ENCODE measurements at regions not wholly inside any gene's neighbourhood (a gene's known extent, or its start where the extent isn't known, plus 50 kb on each side); places are given as distances from the start of the nearest gene placed in this dataset.

- Histone ChIP-seq H3K4me1 (no peaks in the 10 kb centered on the region), H3K36me3 (no peaks in the 10 kb centered on the region), H3K27ac (replicated peaks in 1 of 4) (no peak overlapping the region), H3K27me3 (peaks cover 0 to 44% (median 0%) of the 10 kb centered on the region in 4 donors), H3K4me3 (no peak overlapping the region), H3K9me3 (peaks cover 0 to 29% (median 24%) of the 10 kb centered on the region in 4 donors)
- intact Hi-C loops (cut with DNase I): no loop called here
- TF ChIP-seq EP300 (IDR thresholded peaks at IDR 0.05): no peak
- TF ChIP-seq POLR2AphosphoS5 (IDR thresholded peaks at IDR 0.05): no peak
- TF ChIP-seq CTCF (IDR thresholded peaks at IDR 0.05): no peak
- no peak for TF ChIP-seq POLR2A (IDR thresholded peaks at IDR 0.05; ENCODE audit: low read depth)
- DNase-seq (ENCODE audit: extremely low spot score): no peak
- WGBS: 41% methylated on average over 5 of the region's 5 CpGs
Observed at GRCh38 chr12:113659416-113659815, 187.7 kb upstream of the LHX5 start.

GRCh38 chr12:113659015-113659414, 187.3 kb upstream of the LHX5 start:
- Histone ChIP-seq H3K4me1 (no peaks in the 10 kb centered on the region), H3K9me3 (peaks cover 0 to 29% (median 26%) of the 10 kb centered on the region in 4 donors), H3K4me3 (no peak overlapping the region), H3K27me3 (peaks cover 0 to 47% (median 0%) of the 10 kb centered on the region in 4 donors), H3K27ac (replicated peaks in 1 of 4) (no peak overlapping the region), H3K36me3 (no peaks in the 10 kb centered on the region)
- intact Hi-C loops (cut with DNase I): no loop called here
- no peak for DNase-seq (ENCODE audit: extremely low spot score)
- WGBS: 86% methylated on average over 6 of the region's 6 CpGs
- no peak for TF ChIP-seq EP300 (IDR thresholded peaks at IDR 0.05)

- H3K27ac ChIP-seq (replicated peaks in 1 of 4): no peak overlapping the region
- H3K4me1 ChIP-seq: no peaks in the 10 kb centered on the region
- intact Hi-C loops (cut with DNase I): no loop called here
- H3K4me3 ChIP-seq: no peak overlapping the region
- no peak for TF ChIP-seq CTCF (IDR thresholded peaks at IDR 0.05)
- TF ChIP-seq POLR2A (IDR thresholded peaks at IDR 0.05; ENCODE audit: low read depth): no peak
- no peak for TF ChIP-seq EP300 (IDR thresholded peaks at IDR 0.05)
- no peak for TF ChIP-seq POLR2AphosphoS5 (IDR thresholded peaks at IDR 0.05)
- H3K27me3 ChIP-seq: peaks cover 0 to 47% (median 0%) of the 10 kb centered on the region in 4 donors
- peaks cover 0 to 35% (median 34%) of the 10 kb centered on the region in 4 donors for H3K9me3 ChIP-seq
- whole genome bisulfite sequencing: 30% methylated on average over 1 of the region's 1 CpG
- no peaks in the 10 kb centered on the region for H3K36me3 ChIP-seq
- DNase-seq (ENCODE audit: extremely low spot score): no peak
Observed at GRCh38 chr12:113658006-113658655, 186.5 kb upstream of the LHX5 start.

- Histone ChIP-seq H3K27ac (replicated peaks in 1 of 4) (no peak overlapping the region), H3K9me3 (peaks cover 0 to 39% (median 35%) of the 10 kb centered on the region in 4 donors), H3K4me3 (no peak overlapping the region), H3K4me1 (no peaks in the 10 kb centered on the region), H3K36me3 (no peaks in the 10 kb centered on the region), H3K27me3 (peaks cover 0 to 46% (median 2%) of the 10 kb centered on the region in 4 donors)
- TF ChIP-seq POLR2A (IDR thresholded peaks at IDR 0.05; ENCODE audit: low read depth) (no peak), POLR2AphosphoS5 (IDR thresholded peaks at IDR 0.05) (no peak), EP300 (IDR thresholded peaks at IDR 0.05) (no peak), CTCF (IDR thresholded peaks at IDR 0.05) (no peak)
- 78% methylated on average over 4 of the region's 4 CpGs for WGBS
- no peak for DNase-seq (ENCODE audit: extremely low spot score)
- intact Hi-C loops (cut with DNase I): no loop called here
Observed at GRCh38 chr12:113655919-113656318, 184.2 kb upstream of the LHX5 start.

- TF ChIP-seq POLR2A (IDR thresholded peaks at IDR 0.05; ENCODE audit: low read depth): no peak
- no peak for TF ChIP-seq CTCF (IDR thresholded peaks at IDR 0.05)
- TF ChIP-seq POLR2AphosphoS5 (IDR thresholded peaks at IDR 0.05): no peak
- no peak for TF ChIP-seq EP300 (IDR thresholded peaks at IDR 0.05)
- intact Hi-C loops (cut with DNase I): no loop called here
- Histone ChIP-seq H3K4me3 (no peak overlapping the region), H3K36me3 (no peaks in the 10 kb centered on the region), H3K9me3 (peaks cover 0 to 39% (median 35%) of the 10 kb centered on the region in 4 donors), H3K27me3 (peaks cover 0 to 48% (median 2%) of the 10 kb centered on the region in 4 donors), H3K4me1 (no peaks in the 10 kb centered on the region), H3K27ac (replicated peaks in 1 of 4) (no peak overlapping the region)
- WGBS: 85% methylated on average over 3 of the region's 3 CpGs
- no peak for DNase-seq (ENCODE audit: extremely low spot score)
Observed at GRCh38 chr12:113655479-113655878, 183.8 kb upstream of the LHX5 start.

Measured in esophagus muscularis mucosa (tissue), 4 donors.